Gastroesophageal sphincter (tissue), 4 donors: ENCODE measurements at regions not wholly inside any gene's neighbourhood (a gene's known extent, or its start where the extent isn't known, plus 50 kb on each side); places are given as distances from the start of the nearest gene placed in this dataset.
A peak's percentile ranks its signal among the peaks of the same experiment; 100 is the strongest.

Experiments used
- ATAC-seq: fragments of 150-250 bp; one replicate; pipeline ENCODE4 v1.9.1; 2016; ENCODE audit warnings: mild to moderate bottlenecking, moderate library complexity
- H3K27ac ChIP-seq, 4 donors: fragments of 200-600 bp; sonication (generic) in 3 of 4; 1 replicate in 3 of 4; 2 replicates in 1 of 4; pipeline ENCODE4 v1.5.1; 2016 to 2019
- H3K27me3 ChIP-seq: fragments of 200-600 bp; sonication (generic); one replicate; pipeline ENCODE4 v1.5.1; 2019
- H3K36me3 ChIP-seq, 2 donors: fragments of 200-600 bp; sonication (generic); one replicate each; pipeline ENCODE4 v1.5.1; 2019; ENCODE audit warnings: control low read depth in 1 of 2
- H3K4me1 ChIP-seq, 3 donors: fragments of 200-600 bp; sonication (generic); 1 replicate in 2 of 3; 2 replicates in 1 of 3; pipeline ENCODE4 v1.5.1; 2016 to 2019; ENCODE audit warnings: control low read depth in 2 of 3
- H3K4me3 ChIP-seq, 2 donors: fragments of 200-600 bp; sonication (generic); one replicate each; pipeline ENCODE4 v1.5.1; 2019; ENCODE audit warnings: mild to moderate bottlenecking in 1 of 2, moderate library complexity in 1 of 2
- H3K9me3 ChIP-seq, 3 donors: fragments of 200-600 bp; sonication (generic); one replicate each; pipeline ENCODE4 v1.5.1; 2017 to 2019; ENCODE audit warnings: control low read depth in 2 of 3
- EP300 ChIP-seq: sonication (generic); formaldehyde crosslinking; IDR thresholded peaks from one replicate; pipeline ENCODE4 v1.6.1; 2017; ENCODE audit warnings: antibody characterized with exemption, mild to moderate bottlenecking
- POLR2A ChIP-seq, 2 donors: fragments of 450-650 bp; IDR thresholded peaks; one replicate each; pipeline ENCODE4 v1.6.1; 2017; ENCODE audit warnings: antibody characterized with exemption in 2 of 2, mild to moderate bottlenecking in 2 of 2, moderate library complexity in 1 of 2
- POLR2AphosphoS5 ChIP-seq: sonication (generic); formaldehyde crosslinking; IDR thresholded peaks from one replicate; pipeline ENCODE4 v1.6.1; 2017; ENCODE audit warnings: antibody characterized with exemption
- WGBS, 2 donors: methylation state at CpG; one replicate each; pipeline ENCODE4 v1.1.5; 2018; ENCODE audit warnings: low coverage in 1 of 2; 5-methylcytosine and 5-hydroxymethylcytosine counted together
- TF ChIP-seq, protein P1 (sequence below), 4 experiments: fragments of 200-600 bp in 2 of 4; fragments of 450-650 bp in 2 of 4; sonication (generic) in 1 of 4; IDR thresholded peaks; one replicate each; pipeline ENCODE4 v1.5.1; 2017 to 2019; ENCODE audit warnings: antibody characterized with exemption in 4 of 4, mild to moderate bottlenecking in 2 of 4, moderate library complexity in 2 of 4

GRCh38 chr7:148527717-148528168 lies 62.8 kb upstream of the C7orf33 start:
- no peak overlapping the region for H3K27ac ChIP-seq
- ATAC-seq = no peak
- WGBS, 2 donors = 31 to 43% methylated on average over 4 to 5 of the region's 6 CpGs
- no peak overlapping the region for H3K4me3 ChIP-seq
- H3K9me3 ChIP-seq = no peaks in the 10 kb centered on the region
- no peak for TF ChIP-seq POLR2AphosphoS5
- TF ChIP-seq, protein P1, sequence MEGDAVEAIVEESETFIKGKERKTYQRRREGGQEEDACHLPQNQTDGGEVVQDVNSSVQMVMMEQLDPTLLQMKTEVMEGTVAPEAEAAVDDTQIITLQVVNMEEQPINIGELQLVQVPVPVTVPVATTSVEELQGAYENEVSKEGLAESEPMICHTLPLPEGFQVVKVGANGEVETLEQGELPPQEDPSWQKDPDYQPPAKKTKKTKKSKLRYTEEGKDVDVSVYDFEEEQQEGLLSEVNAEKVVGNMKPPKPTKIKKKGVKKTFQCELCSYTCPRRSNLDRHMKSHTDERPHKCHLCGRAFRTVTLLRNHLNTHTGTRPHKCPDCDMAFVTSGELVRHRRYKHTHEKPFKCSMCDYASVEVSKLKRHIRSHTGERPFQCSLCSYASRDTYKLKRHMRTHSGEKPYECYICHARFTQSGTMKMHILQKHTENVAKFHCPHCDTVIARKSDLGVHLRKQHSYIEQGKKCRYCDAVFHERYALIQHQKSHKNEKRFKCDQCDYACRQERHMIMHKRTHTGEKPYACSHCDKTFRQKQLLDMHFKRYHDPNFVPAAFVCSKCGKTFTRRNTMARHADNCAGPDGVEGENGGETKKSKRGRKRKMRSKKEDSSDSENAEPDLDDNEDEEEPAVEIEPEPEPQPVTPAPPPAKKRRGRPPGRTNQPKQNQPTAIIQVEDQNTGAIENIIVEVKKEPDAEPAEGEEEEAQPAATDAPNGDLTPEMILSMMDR (IDR thresholded peaks at IDR 0.05) = peak; percentile 15 to 58 (median 46)
- no peak for TF ChIP-seq EP300
- no peak for TF ChIP-seq POLR2A (IDR thresholded peaks at IDR 0.05)
- H3K27me3 ChIP-seq = no peaks in the 10 kb centered on the region
- no peaks in the 10 kb centered on the region for H3K4me1 ChIP-seq
- no peaks in the 10 kb centered on the region for H3K36me3 ChIP-seq

GRCh38 chr7:148535217-148535616 lies 55.3 kb upstream of the C7orf33 start:
- Histone ChIP-seq H3K9me3 (no peaks in the 10 kb centered on the region), H3K4me1 (peaks cover 0 to 13% (median 0%) of the 10 kb centered on the region in 3 donors), H3K27me3 (no peaks in the 10 kb centered on the region), H3K36me3 (no peaks in the 10 kb centered on the region), H3K4me3 (peak overlapping the region; percentile 5 to 29), H3K27ac (peak overlapping the region in 1 of 4 donors; percentile 35)
- ATAC-seq = no peak
- WGBS, 2 donors = 0 to 4% methylated on average over 3 to 9 of the region's 9 CpGs
- TF ChIP-seq, protein P1 (IDR thresholded peaks at IDR 0.05) = no peak
- no peak for TF ChIP-seq POLR2A (IDR thresholded peaks at IDR 0.05)
- peak; percentile 92 for TF ChIP-seq POLR2AphosphoS5
- no peak for TF ChIP-seq EP300

- no peak for ATAC-seq
- no peak for TF ChIP-seq EP300
- TF ChIP-seq POLR2AphosphoS5 = no peak
- TF ChIP-seq POLR2A (IDR thresholded peaks at IDR 0.05) = no peak
- TF ChIP-seq, protein P1 (IDR thresholded peaks at IDR 0.05) = no peak
- Histone ChIP-seq H3K4me3 (no peak overlapping the region), H3K4me1 (peaks cover 0 to 19% (median 0%) of the 10 kb centered on the region in 3 donors), H3K9me3 (no peaks in the 10 kb centered on the region), H3K27me3 (no peaks in the 10 kb centered on the region), H3K27ac (no peak overlapping the region), H3K36me3 (no peaks in the 10 kb centered on the region)
- 95% methylated on average over 3 of the region's 6 CpGs; no CpG with 5 or more reads in 1 of the 2 donors for WGBS, 2 donors
Measured at GRCh38 chr7:148537435-148537834, 53.1 kb upstream of the C7orf33 start.

DNA sequence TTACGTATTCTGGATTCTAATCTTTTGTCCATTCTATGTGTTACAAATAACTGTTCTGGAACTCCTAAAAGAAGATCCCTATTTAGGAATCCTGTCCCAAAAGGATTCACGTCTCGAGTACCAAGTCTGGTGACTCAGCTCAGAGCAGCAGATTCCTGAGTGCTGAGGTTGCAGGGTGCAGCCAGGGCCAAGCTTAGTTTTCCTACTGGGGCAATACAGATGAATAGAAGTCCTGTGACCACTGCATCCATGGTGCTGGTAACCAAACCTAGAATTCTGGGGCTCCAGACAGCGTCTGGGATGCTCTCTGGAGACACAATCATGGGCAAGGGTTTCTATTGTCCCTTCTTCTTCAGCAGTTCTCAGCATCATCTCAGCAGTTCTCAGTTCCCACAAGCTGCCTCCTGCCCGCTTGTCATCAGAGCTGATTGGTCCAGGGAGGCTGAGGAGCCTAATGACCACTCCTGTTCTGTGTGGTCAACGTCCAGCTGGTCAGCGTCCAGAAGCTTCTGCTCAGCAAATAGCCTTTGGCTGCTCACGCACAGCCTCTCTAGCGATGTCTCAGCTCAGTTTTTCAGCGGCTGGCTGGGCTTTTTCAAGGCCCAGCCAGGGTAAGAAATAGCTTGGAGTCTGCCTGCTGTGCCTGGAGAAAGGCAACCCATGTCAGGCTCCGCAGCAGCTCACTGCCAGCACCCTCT lies 50.4 kb upstream of the C7orf33 start:
- peak; percentile 78 for ATAC-seq
- peak overlapping the region; percentile 5 to 69 (median 50) for H3K27ac ChIP-seq
- 15 to 57% methylated on average over 4 to 5 of the region's 11 CpGs for WGBS, 2 donors

More for the DNA sequence above, 50.4 kb upstream of the C7orf33 start:
- peaks cover 0 to 16% (median 0%) of the 10 kb centered on the region in 3 donors for H3K4me1 ChIP-seq
- no peaks in the 10 kb centered on the region for H3K27me3 ChIP-seq
- TF ChIP-seq POLR2A (IDR thresholded peaks at IDR 0.05) = no peak
- peak; percentile 22 for TF ChIP-seq POLR2AphosphoS5
- TF ChIP-seq EP300 = no peak
- no peaks in the 10 kb centered on the region for H3K9me3 ChIP-seq
- no peaks in the 10 kb centered on the region for H3K36me3 ChIP-seq
- no peak overlapping the region for H3K4me3 ChIP-seq
